AG04449 (cell line): ENCODE measurements at regions not wholly inside any gene's neighbourhood (a gene's known extent, or its start where the extent isn't known, plus 50 kb on each side); places are given as distances from the start of the nearest gene placed in this dataset.

Experiments
- CTCF ChIA-PET: fragments of 350-600 bp; formaldehyde crosslinking; extraction: SDS; loops from one replicate; lab custom pipeline; 2021; ENCODE audit warnings: antibody characterized with exemption; lab: Yijun Ruan, JAX
- POLR2A ChIA-PET: fragments of 400-600, 350-600 bp; formaldehyde crosslinking; extraction: SDS; loops from one replicate; lab custom pipeline; 2020; ENCODE audit warnings: antibody characterized with exemption, inconsistent platforms; lab: Yijun Ruan, JAX
- DNase-seq: peaks from one replicate; pipeline ENCODE4 v3.0.0-alpha.2; 2010; ENCODE audit warnings: low read depth, low spot score
- H3K4me3 ChIP-seq: 2 replicates; pipeline ENCODE4 v1.5.1; 2011; ENCODE audit warnings: low read depth, mild to moderate bottlenecking, control low read depth, low read length
- CTCF ChIP-seq: IDR thresholded peaks from one replicate; pipeline ENCODE4 v1.5.1; 2011; ENCODE audit warnings: mild to moderate bottlenecking, moderate library complexity, low read length, control low read depth, inconsistent platforms; ENCODE audit not compliant: insufficient read depth; ENCODE audit errors: missing control alignments

DNA sequence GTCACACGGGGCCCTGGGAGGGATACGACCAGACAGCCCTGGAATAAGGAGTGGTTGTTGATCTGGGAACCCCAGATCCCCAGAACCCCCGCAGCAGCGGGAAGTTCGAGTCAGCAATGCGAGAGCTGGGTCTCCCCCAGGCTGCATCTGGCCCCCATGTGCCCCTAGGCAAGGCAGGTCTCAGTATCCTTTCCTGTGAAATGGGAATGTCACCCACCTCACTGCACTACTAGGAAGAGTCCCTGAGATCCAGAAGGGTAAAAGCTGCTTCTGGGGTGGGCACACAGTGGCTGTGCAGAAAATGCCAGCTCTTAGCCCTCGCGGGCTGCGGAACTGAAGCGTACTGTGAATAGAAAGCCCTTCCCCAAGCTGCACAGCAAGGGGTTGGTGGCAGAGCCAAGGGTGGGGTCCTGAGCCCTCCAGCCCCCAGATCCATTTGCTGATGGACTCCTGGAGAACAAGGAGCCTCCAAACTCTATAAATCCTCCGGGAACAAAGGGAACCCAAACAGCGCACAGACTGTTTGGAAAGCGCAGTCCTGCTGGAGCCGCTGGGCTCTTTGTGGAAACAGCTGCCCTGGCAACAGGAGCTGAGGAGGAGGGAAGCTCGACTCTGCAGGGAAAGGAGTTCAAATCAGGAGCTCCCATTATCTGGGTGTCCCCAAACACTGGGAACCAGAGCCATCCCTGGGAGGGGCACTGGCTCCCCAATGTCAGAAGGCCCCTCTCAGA lies 68.2 kb upstream of the SHISAL1 start:
- no peak for TF ChIP-seq CTCF
- ChIA-PET POLR2A (no interaction called here), CTCF (interaction anchor here (0.9 kb wide), 1 partner anchor 10 kb away, joined by 3 read pairs; no protein-coding TSS in a partner anchor)
- no peak overlapping the region for H3K4me3 ChIP-seq
- DNase-seq = no peak

DNA sequence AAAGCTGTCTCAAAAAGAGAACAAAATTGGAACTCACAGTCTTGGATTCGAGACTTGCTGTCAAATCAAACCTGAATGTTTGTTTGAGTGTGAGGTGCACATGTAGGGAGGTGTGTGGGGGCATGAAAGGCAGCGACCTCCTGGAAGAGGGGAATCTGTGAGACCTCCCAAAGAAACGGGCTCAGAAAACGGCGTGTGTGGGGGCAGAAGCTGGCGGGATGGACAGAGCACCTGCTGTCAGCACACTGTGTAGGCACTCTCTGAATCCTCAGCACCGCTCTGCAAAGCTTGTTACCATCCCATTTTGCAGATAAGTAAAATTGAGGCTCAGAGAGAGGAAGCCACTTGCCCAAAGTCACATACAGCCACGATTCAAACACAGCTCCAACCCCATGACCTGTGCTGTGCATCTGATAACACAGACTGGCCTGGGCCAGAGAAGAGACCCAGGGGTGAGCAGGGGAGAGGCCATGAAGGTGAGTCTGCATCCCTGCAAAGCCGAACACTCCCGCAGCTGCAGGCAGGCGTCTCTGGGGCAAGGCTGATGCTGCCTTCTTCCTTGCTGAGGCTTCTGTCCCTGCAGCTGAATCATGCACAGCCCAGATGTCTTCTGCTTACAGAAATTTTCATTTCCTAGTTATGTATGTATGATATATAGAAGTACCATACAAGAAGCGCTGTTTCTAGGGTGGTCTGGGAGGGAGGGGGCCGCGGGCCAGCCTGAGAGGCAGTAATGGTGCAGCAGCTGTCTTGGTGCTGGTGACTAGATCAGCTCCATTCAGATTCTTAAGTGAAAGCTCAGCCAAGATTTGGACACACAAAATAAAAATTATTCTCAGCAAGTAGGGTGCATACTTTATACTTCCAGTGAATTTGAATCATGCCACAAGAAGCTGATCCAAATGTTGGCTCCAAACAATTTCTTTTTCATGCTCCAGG lies 67.3 kb upstream of the SHISAL1 start:
- POLR2A ChIA-PET = no interaction called here
- no peak overlapping the region for H3K4me3 ChIP-seq
- TF ChIP-seq CTCF = no peak
- no peak for DNase-seq
- CTCF ChIA-PET = interaction anchor here (0.9 to 1.3 kb wide), 2 partner anchors 11 to 387 kb away, joined by 3 read pairs; no protein-coding TSS in a partner anchor

DNA sequence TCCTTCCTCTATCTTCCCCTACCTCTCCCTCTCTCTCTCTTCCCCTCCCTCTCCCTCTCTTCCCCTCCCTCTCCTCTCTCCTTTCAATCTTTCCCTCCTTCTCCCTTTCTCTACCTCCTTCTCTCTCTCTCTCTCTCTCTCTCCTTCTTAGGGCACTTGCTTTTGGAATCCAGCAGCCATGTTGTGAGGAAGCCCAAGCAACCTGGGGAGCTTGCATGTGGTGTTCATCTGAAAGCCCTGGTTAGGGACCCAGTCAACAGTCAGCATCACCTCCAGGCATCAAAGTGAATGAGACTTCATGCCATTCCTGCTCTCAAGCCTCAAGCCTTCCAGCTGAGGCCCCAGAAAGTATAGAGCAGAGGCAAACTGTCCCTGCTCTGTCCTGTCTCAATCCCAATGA lies 65.6 kb upstream of the SHISAL1 start:
- ChIA-PET CTCF (no interaction called here), POLR2A (no interaction called here)
- no peak for TF ChIP-seq CTCF
- H3K4me3 ChIP-seq = no peak overlapping the region
- DNase-seq = no peak

DNA sequence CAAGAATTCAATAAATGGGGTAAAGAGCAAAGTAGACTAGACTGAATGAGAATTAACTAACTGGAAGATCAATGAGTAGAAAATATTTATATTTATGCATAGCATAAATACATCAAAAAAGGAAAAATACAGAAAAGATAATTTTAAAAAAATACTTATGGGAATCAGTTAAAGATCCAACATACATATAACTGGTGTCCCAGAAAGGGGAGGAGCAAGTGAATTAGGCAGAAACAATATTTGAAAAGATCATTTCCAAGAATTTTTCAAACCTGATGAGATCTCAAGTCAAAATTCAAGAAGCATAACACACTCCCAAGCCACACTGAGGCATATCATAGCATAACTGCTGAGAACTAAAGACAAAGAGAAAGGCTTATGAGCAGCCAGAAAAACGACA lies 62.7 kb upstream of the SHISAL1 start:
- no peak for TF ChIP-seq CTCF
- DNase-seq = no peak
- ChIA-PET POLR2A (no interaction called here), CTCF (no interaction called here)
- no peak overlapping the region for H3K4me3 ChIP-seq

DNA sequence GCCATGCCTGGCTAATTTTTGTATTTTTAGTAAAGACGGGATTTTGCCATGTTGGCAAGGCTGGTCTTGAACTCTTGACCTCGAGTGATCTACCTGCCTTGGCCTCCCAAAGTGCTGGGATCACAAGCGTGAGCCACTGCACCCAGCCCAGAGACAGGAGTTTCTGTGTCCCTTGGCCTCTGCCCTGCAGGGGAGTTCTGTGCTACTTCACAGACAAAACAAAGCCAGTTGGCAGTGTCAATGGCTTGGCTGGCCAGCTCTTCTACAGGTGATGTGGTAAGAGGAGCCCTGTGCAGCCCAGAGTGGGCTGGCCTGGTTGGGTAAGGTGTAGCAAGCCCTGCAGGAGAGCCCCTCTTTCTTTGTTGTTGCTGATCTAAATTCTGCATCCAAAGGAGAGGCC lies 60.5 kb upstream of the SHISAL1 start:
- DNase-seq = no peak
- ChIA-PET POLR2A (no interaction called here), CTCF (interaction anchor here (1.0 kb wide), 1 partner anchor 16 kb away, joined by 3 read pairs; no protein-coding TSS in a partner anchor)
- TF ChIP-seq CTCF = no peak
- no peak overlapping the region for H3K4me3 ChIP-seq

GRCh38 chr22:44372611-44373010 lies 59.9 kb upstream of the SHISAL1 start:
- ChIA-PET POLR2A (no interaction called here), CTCF (no interaction called here)
- no peak overlapping the region for H3K4me3 ChIP-seq
- no peak for DNase-seq
- TF ChIP-seq CTCF = no peak
